ENCODE measurements at regions not wholly inside any gene's neighbourhood (a gene's known extent, or its start where the extent isn't known, plus 50 kb on each side); places are given as distances from the start of the nearest gene placed in this dataset.
"Not testable (repeated sequence)": the region's sequence is repeated elsewhere in the genome, so short reads cannot be mapped to it uniquely, and the experiment has no call there.

GRCh38 chr1:228546541-228547463 lies 59.6 kb downstream of the RNF187 start:
- DNase-seq: no peak

- no peak for DNase-seq
These were observed 60.2 kb downstream of the RNF187 start for GRCh38 chr1:228547464-228547792.

- DNase-seq: no peak
These were observed 61.6 kb downstream of the RNF187 start for GRCh38 chr1:228548788-228549187.

GRCh38 chr1:228552596-228553176 lies 65.5 kb downstream of the RNF187 start:
- DNase-seq: no peak

- DNase-seq: no peak
These were observed 66.9 kb downstream of the RNF187 start for GRCh38 chr1:228554107-228554506.

- peak; percentile 58 for DNase-seq
These were observed 68.2 kb downstream of the RNF187 start for GRCh38 chr1:228555074-228555994.

- not testable (repeated sequence) for DNase-seq
These were observed 69.7 kb downstream of the RNF187 start for GRCh38 chr1:228556634-228557430.

Data from CD4-positive, alpha-beta T cell treated with Interleukin-10 for 1 hour (primary cell).